GM20000 (cell line): ENCODE measurements at regions not wholly inside any gene's neighbourhood (a gene's known extent, or its start where the extent isn't known, plus 50 kb on each side); places are given as distances from the start of the nearest gene placed in this dataset.

Experiments used
- DNase-seq: peaks from one replicate; pipeline ENCODE4 v3.0.0; 2012; ENCODE audit warnings: low spot score
- TF ChIP-seq, protein P1 (sequence below): IDR thresholded peaks from 2 replicates; pipeline ENCODE4 v1.5.1; 2012; ENCODE audit warnings: mild to moderate bottlenecking, control low read depth; ENCODE audit errors: extremely low read depth, missing control alignments

- TF ChIP-seq, protein P1, sequence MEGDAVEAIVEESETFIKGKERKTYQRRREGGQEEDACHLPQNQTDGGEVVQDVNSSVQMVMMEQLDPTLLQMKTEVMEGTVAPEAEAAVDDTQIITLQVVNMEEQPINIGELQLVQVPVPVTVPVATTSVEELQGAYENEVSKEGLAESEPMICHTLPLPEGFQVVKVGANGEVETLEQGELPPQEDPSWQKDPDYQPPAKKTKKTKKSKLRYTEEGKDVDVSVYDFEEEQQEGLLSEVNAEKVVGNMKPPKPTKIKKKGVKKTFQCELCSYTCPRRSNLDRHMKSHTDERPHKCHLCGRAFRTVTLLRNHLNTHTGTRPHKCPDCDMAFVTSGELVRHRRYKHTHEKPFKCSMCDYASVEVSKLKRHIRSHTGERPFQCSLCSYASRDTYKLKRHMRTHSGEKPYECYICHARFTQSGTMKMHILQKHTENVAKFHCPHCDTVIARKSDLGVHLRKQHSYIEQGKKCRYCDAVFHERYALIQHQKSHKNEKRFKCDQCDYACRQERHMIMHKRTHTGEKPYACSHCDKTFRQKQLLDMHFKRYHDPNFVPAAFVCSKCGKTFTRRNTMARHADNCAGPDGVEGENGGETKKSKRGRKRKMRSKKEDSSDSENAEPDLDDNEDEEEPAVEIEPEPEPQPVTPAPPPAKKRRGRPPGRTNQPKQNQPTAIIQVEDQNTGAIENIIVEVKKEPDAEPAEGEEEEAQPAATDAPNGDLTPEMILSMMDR = no peak
- DNase-seq = no peak
Measured at GRCh38 chr4:104032896-104033295, 313.1 kb upstream of the TACR3 start.

DNA sequence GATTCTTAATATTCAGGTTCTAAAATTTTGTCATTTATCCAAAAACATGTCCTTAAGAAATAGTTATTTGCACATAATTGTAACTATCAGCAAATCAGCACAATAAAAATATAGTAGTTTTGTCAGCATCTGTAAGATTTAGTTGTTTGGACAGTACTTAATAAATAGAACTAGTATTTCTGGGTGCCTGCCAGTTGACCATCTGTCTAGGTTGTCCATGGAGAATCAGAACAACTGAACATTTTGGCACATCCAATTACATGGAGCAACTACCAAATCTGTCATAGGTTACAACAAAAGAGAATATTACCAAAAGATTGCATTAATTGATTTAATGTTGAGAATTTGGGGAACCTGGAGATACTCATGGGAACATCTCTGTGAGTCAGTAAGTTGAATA, 305.5 kb upstream of the TACR3 start:
- TF ChIP-seq, protein P1 = no peak
- DNase-seq = no peak

- TF ChIP-seq, protein P1 = no peak
- DNase-seq = no peak
Measured at GRCh38 chr4:104022831-104023230, 303.0 kb upstream of the TACR3 start.

DNA sequence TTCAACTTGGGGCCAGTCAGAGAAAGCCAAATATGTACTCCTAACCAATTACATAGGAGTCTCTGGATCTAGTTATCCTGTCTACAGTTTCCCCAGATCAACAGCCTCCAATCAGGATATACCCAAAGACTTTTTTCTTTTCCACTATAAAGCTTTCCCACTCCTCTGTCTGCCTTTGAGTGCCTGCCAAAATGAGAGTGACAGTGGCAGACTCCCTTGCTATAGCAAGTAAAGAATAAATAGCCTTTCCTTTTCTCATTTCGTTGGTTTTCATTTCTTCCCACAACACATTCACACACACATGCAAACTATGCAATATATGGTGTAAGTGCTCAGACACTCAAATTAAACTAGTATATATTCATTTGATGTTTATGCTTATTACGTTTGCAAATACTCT, 302.4 kb upstream of the TACR3 start:
- TF ChIP-seq, protein P1 = no peak
- no peak for DNase-seq

GRCh38 chr4:104020641-104021040, 300.9 kb upstream of the TACR3 start:
- DNase-seq = no peak
- TF ChIP-seq, protein P1 = no peak

DNA sequence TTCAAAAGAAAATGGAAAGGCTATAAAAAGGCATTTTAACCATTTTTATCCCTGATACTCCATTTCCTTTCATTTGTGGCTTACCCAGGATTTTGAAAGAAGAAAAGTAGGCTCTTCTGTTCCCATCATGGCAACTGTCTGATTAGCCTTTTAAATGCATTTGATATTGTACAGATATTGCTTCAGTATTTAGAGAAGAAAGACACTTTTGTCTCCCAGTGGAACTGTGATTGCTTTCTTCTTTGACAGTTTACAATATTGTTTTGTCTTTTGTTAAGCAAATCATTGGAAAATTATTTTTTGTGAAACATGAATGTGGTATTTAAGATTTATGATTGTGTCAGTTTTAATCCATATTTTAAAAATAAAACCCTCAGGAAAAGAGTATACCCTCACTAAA, 297.4 kb upstream of the TACR3 start:
- TF ChIP-seq, protein P1 = no peak
- DNase-seq = no peak

- no peak for DNase-seq
- TF ChIP-seq, protein P1 = no peak
Measured at GRCh38 chr4:104015680-104016079, 295.9 kb upstream of the TACR3 start.
